ENCODE measurements at regions not wholly inside any gene's neighbourhood (a gene's known extent, or its start where the extent isn't known, plus 50 kb on each side); places are given as distances from the start of the nearest gene placed in this dataset.
"Not testable (repeated sequence)": the region's sequence is repeated elsewhere in the genome, so short reads cannot be mapped to it uniquely, and the experiment has no call there.

DNA sequence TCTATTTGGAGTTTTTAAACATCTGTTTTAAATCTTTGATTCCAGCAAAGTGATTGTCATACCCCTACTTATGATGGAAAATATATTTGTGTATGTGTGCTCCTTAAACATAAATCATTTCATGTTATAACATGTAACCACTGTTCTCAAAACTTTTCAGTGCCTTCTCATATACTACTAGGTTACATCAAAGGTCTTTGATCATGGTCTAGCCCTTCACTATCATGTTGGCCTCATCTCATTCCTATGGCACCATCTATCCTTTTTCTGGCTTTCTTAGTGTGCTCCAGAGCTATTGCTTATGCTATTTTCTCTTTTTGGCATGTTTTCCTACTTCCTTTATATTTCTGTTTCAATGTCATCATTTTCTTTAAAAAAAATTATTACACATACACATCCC is 367.9 kb upstream of the SLC39A10 start:
- no peak for DNase-seq

GRCh38 chr2:195279840-195280427 is 377.1 kb upstream of the SLC39A10 start:
- no peak for DNase-seq

GRCh38 chr2:195270466-195271039 is 386.5 kb upstream of the SLC39A10 start:
- no peak for DNase-seq

DNA sequence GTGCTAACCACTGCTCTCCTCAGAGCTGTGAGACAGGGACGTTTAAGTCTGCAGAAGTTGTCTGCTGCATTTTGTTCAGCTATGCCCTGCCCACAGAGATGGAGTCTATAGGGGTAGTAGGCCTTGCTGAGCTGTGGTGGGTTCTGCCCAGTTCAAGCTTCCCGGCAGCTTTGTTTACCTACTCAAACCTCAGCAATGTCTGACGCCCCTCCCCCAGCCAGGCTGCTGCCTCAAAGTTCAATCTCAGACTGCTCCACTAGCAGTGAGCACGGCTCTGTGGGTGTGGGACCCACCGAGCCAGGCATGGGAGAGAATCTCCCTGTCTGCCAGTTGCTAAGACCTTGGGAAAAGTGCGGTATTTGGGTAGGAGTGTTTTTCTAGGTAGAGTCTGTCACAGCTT is 387.8 kb upstream of the SLC39A10 start:
- no peak for DNase-seq

DNA sequence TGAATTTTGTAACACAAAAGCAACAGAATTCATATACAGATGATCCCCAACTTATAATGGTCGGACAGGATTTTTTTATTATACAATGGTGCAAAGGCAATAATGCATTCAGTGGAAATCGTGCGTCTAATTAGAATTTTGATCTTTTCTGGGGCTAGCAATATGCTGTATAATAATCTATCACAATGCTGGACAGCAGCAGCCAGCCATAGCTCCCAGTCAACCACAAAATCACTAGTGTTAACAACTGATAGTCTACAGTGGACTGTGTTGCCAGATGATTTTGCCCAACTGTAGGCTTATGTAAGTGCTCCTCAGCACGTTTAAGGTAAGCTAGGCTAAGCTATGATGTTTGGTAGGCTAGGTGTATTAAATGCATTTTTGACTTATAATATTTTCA is 399.0 kb upstream of the SLC39A10 start:
- DNase-seq = no peak

DNA sequence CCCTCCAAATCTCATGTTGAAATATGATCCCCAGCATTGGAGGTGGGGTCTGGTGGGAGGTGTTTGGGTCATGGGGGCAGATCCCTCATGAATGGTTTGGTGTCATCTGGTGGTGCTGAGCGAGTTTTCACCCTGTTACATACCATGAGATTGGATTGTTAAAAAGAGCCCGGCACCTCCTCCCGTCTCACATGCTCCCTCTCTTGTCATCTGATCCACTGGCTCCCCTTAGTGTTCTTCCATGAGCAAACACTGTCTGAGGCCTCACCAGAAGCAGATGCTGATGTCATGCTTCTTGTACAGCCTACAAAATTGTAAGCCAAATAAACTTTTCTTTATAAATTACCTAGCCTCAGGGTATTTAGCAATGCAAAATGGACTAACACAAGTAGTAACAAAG is 405.0 kb upstream of the SLC39A10 start:
- no peak for DNase-seq

DNA sequence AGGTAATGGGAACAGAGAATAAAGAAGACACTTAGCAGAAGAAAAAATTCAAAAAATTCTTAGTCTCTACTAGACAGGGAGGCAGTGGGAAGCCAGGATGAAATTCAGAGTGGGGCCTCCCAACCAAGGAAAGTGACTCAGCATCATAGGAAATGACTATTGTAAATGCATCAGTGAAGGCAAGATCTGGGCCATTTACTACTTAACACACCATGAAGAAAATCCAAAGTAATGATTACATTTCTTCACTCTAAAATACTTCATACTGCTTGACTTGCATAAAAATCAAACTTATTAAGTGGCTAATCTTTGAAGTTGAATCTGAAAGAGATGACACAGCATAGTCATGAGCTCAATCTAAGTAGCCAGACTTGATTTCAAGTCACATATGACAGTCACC is 405.8 kb upstream of the SLC39A10 start:
- no peak for DNase-seq

DNA sequence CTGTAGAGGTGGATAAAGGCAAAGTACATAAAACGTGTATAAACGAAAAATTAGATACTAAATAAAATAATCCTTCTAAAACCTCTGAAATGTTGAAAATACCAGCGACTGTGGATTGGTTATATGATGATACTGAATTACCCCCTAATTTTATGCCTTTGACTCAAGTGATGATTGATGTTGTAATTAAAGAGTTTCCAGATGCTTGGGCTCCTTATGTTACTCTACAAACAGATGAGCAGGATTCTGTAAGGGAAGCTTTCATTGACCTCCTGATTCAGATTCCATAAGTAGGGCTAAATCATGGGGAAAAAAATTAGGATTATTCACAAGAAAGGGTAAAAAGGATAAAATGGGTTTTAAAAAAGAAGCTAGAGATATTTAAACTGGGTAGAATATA is 418.2 kb upstream of the SLC39A10 start:
- DNase-seq = no peak

DNA sequence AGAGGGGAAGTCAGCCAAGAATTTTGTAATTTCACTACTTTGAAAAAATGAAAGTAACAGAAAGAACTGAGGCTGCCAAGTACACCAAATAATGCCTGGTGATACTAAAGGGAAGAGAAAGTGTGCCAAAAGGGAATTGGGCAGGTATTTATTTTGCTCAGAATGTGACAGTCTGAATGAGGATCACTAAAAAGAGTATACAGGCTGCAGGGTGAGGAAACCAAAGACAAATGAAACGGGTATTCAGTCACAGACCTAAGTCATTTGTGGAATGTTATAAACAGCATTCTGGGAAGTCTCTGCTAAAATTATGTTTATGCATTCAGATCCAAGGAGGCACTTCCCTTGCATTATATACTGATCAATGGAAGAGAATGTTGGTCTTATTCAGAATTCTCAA is 418.6 kb upstream of the SLC39A10 start:
- DNase-seq = no peak

DNA sequence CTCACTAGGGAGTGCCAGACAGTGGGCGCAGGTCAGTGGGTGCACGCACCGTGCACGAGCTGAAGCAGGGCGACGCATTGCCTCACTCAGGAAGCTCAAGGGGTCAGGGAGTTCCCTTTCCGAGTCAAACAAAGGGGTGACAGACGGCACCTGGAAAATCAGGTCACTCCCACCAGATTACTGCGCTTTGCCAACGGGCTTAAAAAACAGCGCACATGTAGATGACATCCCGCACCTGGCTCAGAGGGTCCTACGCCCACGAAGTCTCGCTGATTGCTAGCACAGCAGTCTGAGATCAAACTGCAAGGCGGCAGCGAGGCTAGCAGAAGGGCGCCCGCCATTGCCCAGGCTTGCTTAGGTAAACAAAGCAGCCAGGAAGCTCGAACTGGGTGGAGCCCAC is 428.5 kb upstream of the SLC39A10 start:
- not testable (repeated sequence) for DNase-seq

- DNase-seq = no peak
Measured at GRCh38 chr2:195214072-195214471, 443.0 kb upstream of the SLC39A10 start.

DNA sequence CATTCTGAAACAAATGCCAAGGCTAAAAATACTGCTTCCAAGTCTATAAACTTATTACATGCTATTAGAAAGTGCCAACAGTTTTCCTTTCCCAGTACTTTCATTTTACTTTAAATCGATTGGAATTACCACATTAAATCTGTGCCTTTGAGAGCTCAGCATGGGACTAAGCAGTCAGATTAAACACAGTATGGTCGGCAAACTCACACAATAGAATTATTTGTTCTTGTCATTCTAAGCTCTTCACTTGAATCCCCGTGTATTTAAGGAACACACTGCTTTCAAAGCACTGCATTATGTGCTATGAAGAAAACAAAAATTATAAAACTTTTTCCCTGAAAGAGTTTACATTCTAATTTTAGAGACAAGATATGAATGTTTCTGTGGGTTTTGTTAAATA is 444.4 kb upstream of the SLC39A10 start:
- peak; percentile 46 for DNase-seq

DNA sequence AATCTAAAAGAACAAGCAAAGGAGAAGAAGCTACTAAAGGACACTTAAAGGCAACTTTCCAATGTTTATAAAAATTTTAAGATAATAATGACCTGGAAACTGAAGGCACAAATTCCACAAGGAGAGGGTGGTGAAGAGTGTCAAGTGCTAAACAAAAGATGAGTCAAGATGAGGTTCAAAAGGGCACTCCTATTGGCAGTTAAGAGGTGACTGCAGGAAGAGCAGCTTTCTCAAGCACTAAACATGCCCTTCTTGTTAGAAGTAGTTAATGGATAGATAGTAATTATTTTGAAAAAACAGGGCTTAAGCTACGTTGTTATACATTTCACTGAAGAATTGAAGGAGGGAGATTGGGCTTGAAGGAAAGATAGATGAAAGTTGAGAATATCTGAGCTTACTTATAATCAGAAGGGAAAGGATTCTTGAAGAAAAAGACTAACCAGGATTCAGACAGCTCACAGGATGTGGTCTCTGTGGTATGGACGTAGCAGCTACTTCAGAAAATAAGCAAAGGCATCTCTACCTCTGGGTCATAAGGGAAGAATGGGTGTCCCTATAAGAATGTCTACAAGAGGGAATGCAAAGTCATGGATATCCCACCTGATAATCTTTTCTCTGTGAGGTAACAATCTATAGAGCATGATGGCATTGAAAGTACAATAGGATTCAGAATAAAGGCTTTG is 454.7 kb upstream of the SLC39A10 start:
- DNase-seq = no peak

GRCh38 chr2:195199864-195200263 is 457.2 kb upstream of the SLC39A10 start:
- no peak for DNase-seq

- DNase-seq = no peak
Measured at GRCh38 chr2:195181059-195181705, 475.8 kb upstream of the SLC39A10 start.

DNA sequence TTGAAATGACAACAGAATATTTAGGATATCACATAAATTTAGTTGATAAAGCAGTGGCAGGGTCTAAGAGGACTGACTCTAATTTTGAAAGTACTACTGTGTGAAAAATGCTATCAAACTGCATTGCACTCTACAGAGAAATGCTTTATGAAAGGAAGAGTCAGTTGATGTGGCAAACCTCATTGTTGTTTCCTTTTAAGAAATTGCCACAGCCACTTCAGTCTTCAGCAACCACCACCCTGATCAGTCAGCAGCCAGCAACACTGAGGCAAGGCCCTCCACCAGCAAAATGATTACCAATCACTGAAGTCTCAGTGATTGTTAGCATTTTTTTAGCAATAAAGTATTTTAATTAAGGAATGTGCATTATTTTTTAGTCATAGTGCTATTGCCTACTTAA is 488.7 kb upstream of the SLC39A10 start:
- DNase-seq = no peak

- DNase-seq = no peak
Measured at GRCh38 chr2:195164930-195165329, 492.1 kb upstream of the SLC39A10 start.

DNA sequence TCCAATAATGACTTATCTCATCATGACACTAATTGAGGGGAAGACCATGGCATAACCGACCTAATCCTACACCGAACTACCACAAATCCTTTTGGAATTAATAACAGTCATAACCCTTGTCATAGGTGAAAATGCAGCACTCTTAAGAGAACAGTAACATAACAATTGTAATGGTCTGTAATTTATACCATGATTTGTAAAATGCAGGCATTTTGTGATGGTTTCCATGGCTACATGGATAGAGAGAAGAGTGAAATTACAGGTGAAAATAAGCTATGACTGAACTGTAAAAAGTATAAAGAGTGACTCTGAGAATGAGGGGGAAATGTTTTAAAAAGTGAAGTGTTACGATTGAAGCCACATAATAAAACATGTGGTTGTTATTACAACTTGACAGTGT is 494.1 kb upstream of the SLC39A10 start:
- no peak for DNase-seq

- DNase-seq = no peak
Measured at GRCh38 chr2:195162194-195162593, 494.8 kb upstream of the SLC39A10 start.

- DNase-seq = no peak
Measured at GRCh38 chr2:195160963-195161362, 496.1 kb upstream of the SLC39A10 start.

GRCh38 chr2:195151711-195152110 is 505.3 kb upstream of the SLC39A10 start:
- no peak for DNase-seq

- DNase-seq = no peak
Measured at GRCh38 chr2:195150819-195151218, 506.2 kb upstream of the SLC39A10 start.

GRCh38 chr2:195148004-195148403 is 509.0 kb upstream of the SLC39A10 start:
- no peak for DNase-seq

Data from NCI-H146 (cell line).